Caco-2 (cell line): ENCODE measurements at regions not wholly inside any gene's neighbourhood (a gene's known extent, or its start where the extent isn't known, plus 50 kb on each side); places are given as distances from the start of the nearest gene placed in this dataset.

ENCODE experiments used
- BruUV-seq: library from RNA; stranded (reverse); fragments of 400-500 nt; replicated peaks from 2 replicates; lab custom pipeline; 2021; lab: Mats Ljungman, UMichigan
- CTCF ChIA-PET: fragments of 300-600 bp; sonication (Branson Sonifier 250); formaldehyde crosslinking; loops from one replicate; lab custom pipeline; 2022; ENCODE audit warnings: antibody characterized with exemption; lab: Charles Lee
- POLR2A ChIA-PET: fragments of 300-600 bp; sonication (Branson Sonifier 250); formaldehyde crosslinking; loops from one replicate; lab custom pipeline; 2022; ENCODE audit warnings: antibody characterized with exemption; lab: Charles Lee
- DNase-seq, 2 experiments: peaks; one replicate each; pipeline versions ENCODE4 v3.0.0 to v3.0.0-alpha.2; 2020 to 2022
- H3K27me3 ChIP-seq: replicated peaks from 2 replicates; pipeline ENCODE4 v1.6.0; 2011; ENCODE audit warnings: low read length; ENCODE audit not compliant: control insufficient read depth, insufficient read depth
- H3K36me3 ChIP-seq: 2 replicates; pipeline ENCODE4 v1.5.1; 2011; ENCODE audit warnings: low read length; ENCODE audit not compliant: control insufficient read depth, insufficient read depth
- H3K4me1 ChIP-seq: fragments of 250-450 bp; sonication (Bioruptor Pico); 2 replicates; pipeline ENCODE4 v1.5.1; 2020; ENCODE audit warnings: mild to moderate bottlenecking
- H3K4me3 ChIP-seq: 2 replicates; pipeline ENCODE4 v1.5.1; 2011; ENCODE audit warnings: low read depth, mild to moderate bottlenecking, control low read depth, low read length
- H3K9me3 ChIP-seq: fragments of 250-450 bp; sonication (Bioruptor Pico); 2 replicates; pipeline ENCODE4 v1.5.1; 2020; ENCODE audit warnings: mild to moderate bottlenecking, moderate library complexity
- H3K27ac Mint-ChIP-seq: one replicate; pipeline ENCODE4 v1.8.0; 2022; ENCODE audit warnings: mixed read lengths; ENCODE audit not compliant: unreplicated experiment
- H3K27me3 Mint-ChIP-seq: one replicate; pipeline ENCODE4 v1.8.0; 2022; ENCODE audit warnings: mixed read lengths; ENCODE audit not compliant: insufficient read depth, unreplicated experiment
- H3K36me3 Mint-ChIP-seq: one replicate; pipeline ENCODE4 v1.8.0; 2022; ENCODE audit warnings: mild to moderate bottlenecking, mixed read lengths; ENCODE audit not compliant: insufficient read depth, unreplicated experiment
- H3K4me1 Mint-ChIP-seq: one replicate; pipeline ENCODE4 v1.8.0; 2022; ENCODE audit warnings: low read depth, mixed read lengths; ENCODE audit not compliant: unreplicated experiment
- H3K4me3 Mint-ChIP-seq: one replicate; pipeline ENCODE4 v1.8.0; 2022; ENCODE audit warnings: mild to moderate bottlenecking, moderate library complexity, mixed read lengths; ENCODE audit not compliant: unreplicated experiment
- H3K9me3 Mint-ChIP-seq: one replicate; pipeline ENCODE4 v1.8.0; 2022; ENCODE audit warnings: mixed read lengths; ENCODE audit not compliant: unreplicated experiment
- CTCF ChIP-seq, 2 experiments: fragments of 200-600 bp in 1 of 2; IDR thresholded peaks; 1 replicate in 1 of 2; 2 replicates in 1 of 2; pipeline versions ENCODE4 v1.5.1 to v1.8.0; 2011 to 2022; ENCODE audit warnings: antibody characterized with exemption in 1 of 2, control low read depth in 1 of 2, inconsistent platforms in 1 of 2, low read depth in 1 of 2, low read length in 1 of 2, mild to moderate bottlenecking in 1 of 2, moderate library complexity in 1 of 2; ENCODE audit not compliant: insufficient read depth in 1 of 2, severe bottlenecking in 1 of 2, unreplicated experiment in 1 of 2
- intact Hi-C: fragments of 100-400 bp; cut with micrococcal nuclease; formaldehyde crosslinking; loops from one replicate; pipeline ENCODE4 v1.10.0; 2022; ENCODE audit not compliant: unreplicated experiment

DNA sequence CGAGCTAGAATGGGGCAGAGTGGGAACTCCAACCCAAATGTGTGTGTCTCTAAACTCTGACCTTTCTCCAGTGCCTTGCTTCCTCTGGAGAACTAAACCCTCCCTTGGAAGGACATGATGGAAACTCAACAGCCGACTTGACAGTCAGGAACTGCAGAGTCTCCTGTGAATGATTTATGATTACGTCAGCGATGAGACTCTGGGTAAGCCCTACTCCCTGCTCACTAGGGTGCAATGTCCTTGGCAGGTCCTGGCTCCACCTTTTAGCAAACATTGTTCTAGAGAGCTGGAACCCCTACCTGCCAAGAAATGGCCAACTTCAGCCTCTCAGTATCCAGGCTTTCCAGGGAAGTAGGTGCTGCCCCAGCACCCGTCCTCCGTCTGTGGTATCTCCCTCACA, 96.1 kb upstream of the CD82 start:
- H3K9me3 Mint-ChIP-seq: peaks cover 17% of the 10 kb centered on the region
- H3K36me3 Mint-ChIP-seq: no peaks in the 10 kb centered on the region
- no peak for DNase-seq
- H3K4me3 ChIP-seq: no peak overlapping the region
- H3K4me1 ChIP-seq: no peaks in the 10 kb centered on the region
- no peaks in the 10 kb centered on the region for H3K4me1 Mint-ChIP-seq
- CTCF ChIA-PET: no interaction called here
- H3K36me3 ChIP-seq: no peaks in the 10 kb centered on the region
- H3K27ac Mint-ChIP-seq: no peak overlapping the region
- peaks cover 7% of the 10 kb centered on the region for H3K27me3 Mint-ChIP-seq
- TF ChIP-seq CTCF (IDR thresholded peaks at IDR 0.05; ENCODE audit: insufficient read depth in 1 of 2, low read depth in 1 of 2, low read length in 1 of 2, severe bottlenecking in 1 of 2, unreplicated experiment in 1 of 2): no peak
- no peak overlapping the region for H3K4me3 Mint-ChIP-seq
- no TSS peak for BruUV-seq
- no peaks in the 10 kb centered on the region for H3K27me3 ChIP-seq
- POLR2A ChIA-PET: no interaction called here
- intact Hi-C loops: no loop called here
- peaks cover 9% of the 10 kb centered on the region; the same call in 1 of the 2 replicates for H3K9me3 ChIP-seq

DNA sequence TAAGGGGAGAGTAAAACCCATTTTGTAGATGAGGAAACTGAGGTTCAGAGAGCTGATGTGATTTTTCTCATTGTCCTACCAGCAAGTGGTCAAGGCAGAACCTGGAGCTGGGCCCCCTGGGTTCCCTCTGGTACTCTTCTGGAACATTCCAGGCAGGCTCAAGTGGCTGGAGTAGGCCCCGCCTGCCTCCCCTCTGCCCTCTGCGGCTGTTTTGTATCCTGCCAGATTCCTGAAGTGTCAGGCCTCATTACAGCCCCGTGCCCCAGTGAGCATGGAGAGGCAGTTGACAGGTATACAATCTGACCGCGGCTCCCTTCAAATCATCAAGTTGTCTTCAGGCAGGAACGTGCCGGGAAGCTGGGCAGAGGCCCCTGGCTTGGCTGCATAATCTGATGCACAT, 94.6 kb upstream of the CD82 start:
- H3K9me3 Mint-ChIP-seq: peaks cover 5% of the 10 kb centered on the region
- no peak overlapping the region for H3K27ac Mint-ChIP-seq
- no peak overlapping the region for H3K4me3 Mint-ChIP-seq
- Histone ChIP-seq H3K36me3 (no peaks in the 10 kb centered on the region), H3K4me3 (no peak overlapping the region), H3K27me3 (no peaks in the 10 kb centered on the region), H3K4me1 (no peaks in the 10 kb centered on the region), H3K9me3 (no peaks in the 10 kb centered on the region)
- ChIA-PET POLR2A (no interaction called here), CTCF (no interaction called here)
- intact Hi-C loops: no loop called here
- no peak for TF ChIP-seq CTCF (IDR thresholded peaks at IDR 0.05; ENCODE audit: insufficient read depth in 1 of 2, low read depth in 1 of 2, low read length in 1 of 2, severe bottlenecking in 1 of 2, unreplicated experiment in 1 of 2)
- no peak for DNase-seq
- no peaks in the 10 kb centered on the region for H3K4me1 Mint-ChIP-seq
- no peaks in the 10 kb centered on the region for H3K36me3 Mint-ChIP-seq
- H3K27me3 Mint-ChIP-seq: peaks cover 14% of the 10 kb centered on the region
- no TSS peak for BruUV-seq

DNA sequence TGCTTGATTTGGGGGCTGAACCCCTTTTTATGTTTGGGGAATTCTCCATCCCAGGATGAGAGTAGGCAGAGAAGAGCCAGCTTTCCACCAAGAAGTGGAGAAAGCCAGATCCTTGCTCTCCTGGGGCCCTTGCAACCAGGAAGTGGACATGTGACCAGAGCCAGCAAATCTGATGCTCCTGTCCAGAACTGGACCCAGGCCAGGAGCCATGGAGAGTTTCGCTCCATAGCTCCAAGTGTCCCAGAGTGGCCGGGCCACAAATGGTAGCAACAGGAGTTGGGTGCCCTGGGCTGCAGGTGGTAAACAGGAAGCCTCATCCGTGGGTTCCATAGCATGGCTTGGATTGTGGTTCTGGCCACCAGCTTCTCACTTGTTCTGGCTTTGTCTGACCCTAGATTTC, 93.9 kb upstream of the CD82 start:
- Histone ChIP-seq H3K27me3 (no peaks in the 10 kb centered on the region), H3K4me3 (no peak overlapping the region), H3K9me3 (no peaks in the 10 kb centered on the region), H3K36me3 (no peaks in the 10 kb centered on the region), H3K4me1 (no peaks in the 10 kb centered on the region)
- no peak for DNase-seq
- Mint-ChIP-seq H3K4me1 (no peaks in the 10 kb centered on the region), H3K27ac (no peak overlapping the region), H3K9me3 (peaks cover 8% of the 10 kb centered on the region), H3K4me3 (no peak overlapping the region), H3K27me3 (peaks cover 22% of the 10 kb centered on the region), H3K36me3 (no peaks in the 10 kb centered on the region)
- intact Hi-C loops: no loop called here
- no TSS peak for BruUV-seq
- POLR2A ChIA-PET: no interaction called here
- TF ChIP-seq CTCF (IDR thresholded peaks at IDR 0.05; ENCODE audit: insufficient read depth in 1 of 2, low read depth in 1 of 2, low read length in 1 of 2, severe bottlenecking in 1 of 2, unreplicated experiment in 1 of 2): no peak
- CTCF ChIA-PET: no interaction called here
